Gastrocnemius medialis (tissue), 4 donors: ENCODE measurements at regions not wholly inside any gene's neighbourhood (a gene's known extent, or its start where the extent isn't known, plus 50 kb on each side); places are given as distances from the start of the nearest gene placed in this dataset.

Source experiments
- ATAC-seq, 2 donors: fragments of 150-250 bp; one replicate each; pipeline ENCODE4 v1.9.1; 2016
- DNase-seq, 2 donors: peaks; one replicate each; pipeline ENCODE4 v3.0.0-alpha.2; 2019
- H3K27ac ChIP-seq, 4 donors: fragments of 200-600 bp; sonication (generic); 1 replicate in 1 of 4; 2 replicates in 3 of 4; pipeline ENCODE4 v1.5.1; 2016 to 2018; ENCODE audit warnings: mild to moderate bottlenecking in 2 of 4, moderate library complexity in 1 of 4
- H3K27me3 ChIP-seq, 3 donors: fragments of 200-600 bp; sonication (generic) in 2 of 3; 1 replicate in 1 of 3; 2 replicates in 2 of 3; pipeline versions ENCODE4 v1.5.1 to v1.6.0; 2016 to 2019; ENCODE audit warnings: mild to moderate bottlenecking in 1 of 3, moderate library complexity in 1 of 3
- H3K36me3 ChIP-seq, 2 donors: fragments of 200-600 bp; sonication (generic) in 1 of 2; one replicate each; pipeline ENCODE4 v1.5.1; 2017 to 2018
- H3K4me1 ChIP-seq, 2 donors: fragments of 200-600 bp; sonication (generic) in 1 of 2; one replicate each; pipeline ENCODE4 v1.5.1; 2016 to 2017; ENCODE audit warnings: mild to moderate bottlenecking in 2 of 2
- H3K4me3 ChIP-seq, 4 donors: fragments of 200-600 bp; sonication (generic) in 3 of 4; 1 replicate in 1 of 4; 2 replicates in 3 of 4; pipeline ENCODE4 v1.5.1; 2016 to 2019; ENCODE audit warnings: mild to moderate bottlenecking in 2 of 4
- H3K9me3 ChIP-seq, 3 donors: fragments of 200-600 bp; sonication (generic) in 2 of 3; 1 replicate in 1 of 3; 2 replicates in 2 of 3; pipeline ENCODE4 v1.5.1; 2016 to 2019
- POLR2A ChIP-seq, 2 donors: fragments of 450-650 bp; IDR thresholded peaks; one replicate each; pipeline ENCODE4 v1.6.1; 2017; ENCODE audit warnings: antibody characterized with exemption in 2 of 2, mild to moderate bottlenecking in 2 of 2, moderate library complexity in 2 of 2
- in situ Hi-C, 4 donors: fragments of 200-750 bp; cut with MboI; loops; one replicate each; pipeline versions ENCODE4 v1.15.0 to v1.8.0; 2017; ENCODE audit warnings: low sequenced_read_pairs in 4 of 4
- intact Hi-C: fragments of 100-400 bp; cut with DNase I; formaldehyde crosslinking; loops from one replicate; pipeline ENCODE4 v1.15.1; 2023; ENCODE audit warnings: low total_unique reads
- TF ChIP-seq, protein P1 (sequence below), 5 experiments: fragments of 450-650 bp in 3 of 5; fragments of 200-600 bp in 2 of 5; sonication (generic) in 2 of 5; IDR thresholded peaks in 4 of 5; conservative IDR thresholded peaks in 1 of 5; 1 replicate in 4 of 5; 2 replicates in 1 of 5; pipeline ENCODE4 v1.5.1; 2016 to 2019; ENCODE audit warnings: antibody characterized with exemption in 5 of 5, mild to moderate bottlenecking in 3 of 5, moderate library complexity in 3 of 5

GRCh38 chr20:22339946-22340345 is 244.4 kb downstream of the FOXA2 start:
- Histone ChIP-seq H3K4me3 (no peak overlapping the region), H3K4me1 (no peaks in the 10 kb centered on the region), H3K27ac (no peak overlapping the region), H3K27me3 (no peaks in the 10 kb centered on the region), H3K36me3 (no peaks in the 10 kb centered on the region), H3K9me3 (no peaks in the 10 kb centered on the region)
- DNase-seq (no peak), ATAC-seq (no peak)
- TF ChIP-seq, protein P1, sequence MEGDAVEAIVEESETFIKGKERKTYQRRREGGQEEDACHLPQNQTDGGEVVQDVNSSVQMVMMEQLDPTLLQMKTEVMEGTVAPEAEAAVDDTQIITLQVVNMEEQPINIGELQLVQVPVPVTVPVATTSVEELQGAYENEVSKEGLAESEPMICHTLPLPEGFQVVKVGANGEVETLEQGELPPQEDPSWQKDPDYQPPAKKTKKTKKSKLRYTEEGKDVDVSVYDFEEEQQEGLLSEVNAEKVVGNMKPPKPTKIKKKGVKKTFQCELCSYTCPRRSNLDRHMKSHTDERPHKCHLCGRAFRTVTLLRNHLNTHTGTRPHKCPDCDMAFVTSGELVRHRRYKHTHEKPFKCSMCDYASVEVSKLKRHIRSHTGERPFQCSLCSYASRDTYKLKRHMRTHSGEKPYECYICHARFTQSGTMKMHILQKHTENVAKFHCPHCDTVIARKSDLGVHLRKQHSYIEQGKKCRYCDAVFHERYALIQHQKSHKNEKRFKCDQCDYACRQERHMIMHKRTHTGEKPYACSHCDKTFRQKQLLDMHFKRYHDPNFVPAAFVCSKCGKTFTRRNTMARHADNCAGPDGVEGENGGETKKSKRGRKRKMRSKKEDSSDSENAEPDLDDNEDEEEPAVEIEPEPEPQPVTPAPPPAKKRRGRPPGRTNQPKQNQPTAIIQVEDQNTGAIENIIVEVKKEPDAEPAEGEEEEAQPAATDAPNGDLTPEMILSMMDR (IDR thresholded peaks at IDR 0.05 in 4 of 5, conservative IDR thresholded peaks at IDR 0.05 in 1 of 5) = no peak
- no peak for TF ChIP-seq POLR2A (IDR thresholded peaks at IDR 0.05)
- in situ Hi-C loops (loop anchor here (5.0 to 25.0 kb wide), 6 partner anchors 105 to 997 kb away; partner anchors contain the start of gene FOXA2 (in 4 of the 4)), intact Hi-C loops (loop anchor here (1.0 to 10.0 kb wide), 3 partner anchors 246 to 1005 kb away; no protein-coding TSS in a partner anchor)

- Histone ChIP-seq H3K27ac (no peak overlapping the region), H3K9me3 (no peaks in the 10 kb centered on the region), H3K4me3 (no peak overlapping the region), H3K4me1 (no peaks in the 10 kb centered on the region), H3K27me3 (no peaks in the 10 kb centered on the region), H3K36me3 (no peaks in the 10 kb centered on the region)
- intact Hi-C loops = loop anchor here (1.0 to 10.0 kb wide), 3 partner anchors 247 to 1006 kb away; no protein-coding TSS in a partner anchor
- ATAC-seq (peak; percentile 55 to 61), DNase-seq (no peak)
- in situ Hi-C loops = loop anchor here (5.0 to 25.0 kb wide), 5 partner anchors 246 to 998 kb away; partner anchors contain the start of gene FOXA2 (in 4 of the 4)
- TF ChIP-seq, protein P1 (IDR thresholded peaks at IDR 0.05 in 4 of 5, conservative IDR thresholded peaks at IDR 0.05 in 1 of 5) = peak; percentile 65 to 77 (median 73)
- no peak for TF ChIP-seq POLR2A (IDR thresholded peaks at IDR 0.05)
These were observed 245.1 kb downstream of the FOXA2 start for GRCh38 chr20:22339091-22339881.

- in situ Hi-C loops (loop anchor here (5.0 to 25.0 kb wide), 5 partner anchors 247 to 999 kb away; partner anchors contain the start of gene FOXA2 (in 4 of the 4)), intact Hi-C loops (loop anchor here (10.0 kb wide), 1 partner anchor 1007 kb away; no protein-coding TSS in a partner anchor)
- no peak for DNase-seq
- H3K27ac ChIP-seq = no peak overlapping the region
- no peak for ATAC-seq
- no peaks in the 10 kb centered on the region for H3K4me1 ChIP-seq
- H3K36me3 ChIP-seq = no peaks in the 10 kb centered on the region
- TF ChIP-seq, protein P1 (IDR thresholded peaks at IDR 0.05 in 4 of 5, conservative IDR thresholded peaks at IDR 0.05 in 1 of 5) = no peak
- no peaks in the 10 kb centered on the region for H3K9me3 ChIP-seq
- H3K27me3 ChIP-seq = peaks cover 0 to 3% (median 0%) of the 10 kb centered on the region in 3 donors
- no peak overlapping the region for H3K4me3 ChIP-seq
These were observed 246.1 kb downstream of the FOXA2 start for GRCh38 chr20:22338140-22338708.

GRCh38 chr20:22335210-22335609 is 249.2 kb downstream of the FOXA2 start:
- TF ChIP-seq, protein P1 (IDR thresholded peaks at IDR 0.05 in 4 of 5, conservative IDR thresholded peaks at IDR 0.05 in 1 of 5) = no peak
- no peak for TF ChIP-seq POLR2A (IDR thresholded peaks at IDR 0.05)
- Histone ChIP-seq H3K27me3 (peaks cover 0 to 8% (median 0%) of the 10 kb centered on the region in 3 donors), H3K36me3 (no peaks in the 10 kb centered on the region), H3K4me3 (no peak overlapping the region), H3K4me1 (no peaks in the 10 kb centered on the region), H3K27ac (no peak overlapping the region), H3K9me3 (no peaks in the 10 kb centered on the region)
- in situ Hi-C loops = loop anchor here (5.0 to 25.0 kb wide), 5 partner anchors 250 to 1002 kb away; partner anchors contain the start of gene FOXA2 (in 4 of the 4)
- intact Hi-C loops = loop anchor here (10.0 kb wide), 1 partner anchor 1010 kb away; no protein-coding TSS in a partner anchor
- DNase-seq (no peak), ATAC-seq (no peak)
